SU-DHL-6 (cell line): ENCODE measurements at regions not wholly inside any gene's neighbourhood (a gene's known extent, or its start where the extent isn't known, plus 50 kb on each side); places are given as distances from the start of the nearest gene placed in this dataset.

Experiments used
- H2AFZ ChIP-seq: fragments of 200-600 bp; sonication (generic); 2 replicates; pipeline ENCODE4 v1.6.1; 2014; ENCODE audit warnings: low read depth, mild to moderate bottlenecking, moderate library complexity, mixed read lengths, antibody characterized with exemption, low read length; ENCODE audit not compliant: severe bottlenecking
- H3F3A ChIP-seq: fragments of 200-600 bp; shearing (Covaris generic); 2 replicates; pipeline ENCODE4 v1.6.0; 2016; ENCODE audit warnings: antibody characterized with exemption, mild to moderate bottlenecking; ENCODE audit not compliant: insufficient read depth
- H3K27ac ChIP-seq: fragments of 200-600 bp; sonication (generic); 2 replicates; pipeline ENCODE4 v1.5.1; 2016; ENCODE audit warnings: low read depth, mild to moderate bottlenecking, low read length, moderate library complexity, mixed read lengths
- H3K27me3 ChIP-seq: fragments of 200-600 bp; sonication (generic), shearing (Covaris generic); 2 replicates; pipeline ENCODE4 v1.6.0; 2014; ENCODE audit warnings: mild to moderate bottlenecking, low read length
- H3K36me3 ChIP-seq: fragments of 200-600 bp; sonication (generic); 2 replicates; pipeline ENCODE4 v1.6.1; 2014; ENCODE audit warnings: mild to moderate bottlenecking, low read length, mixed read lengths
- H3K4me2 ChIP-seq: fragments of 300-600, 200-600 bp; shearing (Covaris generic), sonication (generic); 2 replicates; pipeline ENCODE4 v1.6.0; 2014; ENCODE audit warnings: low read length, low read depth, mild to moderate bottlenecking; ENCODE audit not compliant: poor library complexity, severe bottlenecking
- H3K4me3 ChIP-seq: fragments of 200-600 bp; sonication (generic); 2 replicates; pipeline ENCODE4 v1.5.1; 2014; ENCODE audit warnings: antibody characterized with exemption, low read length, mild to moderate bottlenecking, mixed read lengths; ENCODE audit not compliant: insufficient read depth, poor library complexity, severe bottlenecking
- H3K79me2 ChIP-seq: fragments of 200-600 bp; sonication (generic); 2 replicates; pipeline ENCODE4 v1.6.1; 2014; ENCODE audit warnings: mild to moderate bottlenecking, low read length, moderate library complexity; ENCODE audit not compliant: insufficient read depth
- H3K9ac ChIP-seq: fragments of 200-600 bp; sonication (generic); 2 replicates; pipeline ENCODE4 v1.7.0; 2014; ENCODE audit warnings: mild to moderate bottlenecking, low read length
- H3K9me2 ChIP-seq: fragments of 200-600 bp; sonication (generic); replicated peaks from 2 replicates; pipeline ENCODE4 v1.6.1; 2014; ENCODE audit warnings: low read length; ENCODE audit not compliant: insufficient read depth
- H3K9me3 ChIP-seq: fragments of 200-600 bp; sonication (generic); 2 replicates; pipeline ENCODE4 v1.6.1; 2014; ENCODE audit warnings: low read length, mixed read lengths; ENCODE audit not compliant: insufficient read depth
- H4K20me1 ChIP-seq: fragments of 200-600 bp; sonication (generic); 2 replicates; pipeline ENCODE4 v1.6.1; 2014; ENCODE audit warnings: low read depth, mild to moderate bottlenecking, antibody characterized with exemption, low read length, moderate library complexity, mixed read lengths
- EZH2phosphoT487 ChIP-seq: fragments of 200-600 bp; sonication (generic), shearing (Covaris generic); conservative IDR thresholded peaks from 2 replicates; pipeline ENCODE4 v1.6.1; 2018; ENCODE audit warnings: mild to moderate bottlenecking, antibody characterized with exemption, low read length, moderate library complexity, mixed read lengths
- TF ChIP-seq, protein P1 (sequence below): fragments of 200-600 bp; sonication (generic); IDR thresholded peaks from one replicate; pipeline ENCODE4 v1.5.1; 2017; ENCODE audit warnings: antibody characterized with exemption, mild to moderate bottlenecking, low read length, moderate library complexity; ENCODE audit not compliant: insufficient read depth, poor library complexity, severe bottlenecking

DNA sequence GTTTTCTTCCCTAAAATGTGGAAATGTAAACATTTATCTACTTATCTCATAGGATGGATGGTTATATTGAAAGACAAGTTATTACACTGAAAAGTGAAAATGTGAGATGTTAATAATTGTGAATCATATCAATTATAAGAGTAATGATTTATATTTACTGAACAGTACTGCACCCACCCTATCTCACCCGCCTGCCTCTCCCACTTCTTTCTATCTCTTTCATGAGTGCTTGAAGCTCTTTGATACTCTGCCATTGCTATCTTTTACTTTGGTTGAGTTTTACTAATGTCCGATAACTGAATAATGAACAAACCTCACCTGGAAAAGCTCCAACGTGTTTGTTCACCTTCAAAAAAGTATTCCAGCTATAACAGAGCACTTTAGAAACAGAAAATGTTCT is 263.0 kb upstream of the UBASH3B start:
- H2AFZ ChIP-seq, result no peak overlapping the region
- H3K36me3 ChIP-seq, result no peaks in the 10 kb centered on the region
- no peak overlapping the region for H3K4me3 ChIP-seq

DNA sequence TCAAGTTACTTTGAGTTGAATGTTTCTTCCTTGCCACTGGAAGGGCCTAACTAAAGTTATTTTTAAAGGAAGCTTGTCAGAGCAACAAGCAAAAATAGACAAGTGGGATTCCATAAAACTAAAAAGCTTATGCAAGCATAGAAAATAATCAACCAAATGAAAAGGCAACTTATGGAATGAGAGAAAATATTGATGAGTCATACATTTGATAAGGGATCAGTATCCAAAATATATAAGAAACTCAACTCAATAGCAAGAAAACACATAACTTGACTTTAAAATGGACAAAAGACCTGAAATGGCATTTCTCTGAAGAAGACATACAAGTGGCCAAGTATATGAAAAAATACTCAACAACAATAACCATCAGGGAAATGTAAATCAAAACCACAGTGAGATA is 264.5 kb upstream of the UBASH3B start:
- no peak overlapping the region for H3K27ac ChIP-seq
- H3K79me2 ChIP-seq, result no peaks in the 10 kb centered on the region
- H3F3A ChIP-seq, result no peaks in the 10 kb centered on the region
- H3K9me3 ChIP-seq, result no peaks in the 10 kb centered on the region
- no peak overlapping the region for H3K4me2 ChIP-seq
- H3K36me3 ChIP-seq, result no peaks in the 10 kb centered on the region
- H4K20me1 ChIP-seq, result no peaks in the 10 kb centered on the region
- TF ChIP-seq, protein P1, sequence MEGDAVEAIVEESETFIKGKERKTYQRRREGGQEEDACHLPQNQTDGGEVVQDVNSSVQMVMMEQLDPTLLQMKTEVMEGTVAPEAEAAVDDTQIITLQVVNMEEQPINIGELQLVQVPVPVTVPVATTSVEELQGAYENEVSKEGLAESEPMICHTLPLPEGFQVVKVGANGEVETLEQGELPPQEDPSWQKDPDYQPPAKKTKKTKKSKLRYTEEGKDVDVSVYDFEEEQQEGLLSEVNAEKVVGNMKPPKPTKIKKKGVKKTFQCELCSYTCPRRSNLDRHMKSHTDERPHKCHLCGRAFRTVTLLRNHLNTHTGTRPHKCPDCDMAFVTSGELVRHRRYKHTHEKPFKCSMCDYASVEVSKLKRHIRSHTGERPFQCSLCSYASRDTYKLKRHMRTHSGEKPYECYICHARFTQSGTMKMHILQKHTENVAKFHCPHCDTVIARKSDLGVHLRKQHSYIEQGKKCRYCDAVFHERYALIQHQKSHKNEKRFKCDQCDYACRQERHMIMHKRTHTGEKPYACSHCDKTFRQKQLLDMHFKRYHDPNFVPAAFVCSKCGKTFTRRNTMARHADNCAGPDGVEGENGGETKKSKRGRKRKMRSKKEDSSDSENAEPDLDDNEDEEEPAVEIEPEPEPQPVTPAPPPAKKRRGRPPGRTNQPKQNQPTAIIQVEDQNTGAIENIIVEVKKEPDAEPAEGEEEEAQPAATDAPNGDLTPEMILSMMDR, result no peak
- no peak for TF ChIP-seq EZH2phosphoT487
- no peak overlapping the region for H3K9ac ChIP-seq
- no peaks in the 10 kb centered on the region for H3K27me3 ChIP-seq
- no peak overlapping the region for H3K4me3 ChIP-seq
- no peaks in the 10 kb centered on the region for H3K9me2 ChIP-seq
- no peak overlapping the region for H2AFZ ChIP-seq

More for the DNA sequence above, 263.0 kb upstream of the UBASH3B start:
- no peak overlapping the region for H3K9ac ChIP-seq
- no peaks in the 10 kb centered on the region for H3K27me3 ChIP-seq
- no peak overlapping the region for H3K4me2 ChIP-seq
- no peak overlapping the region for H3K27ac ChIP-seq
- H3K9me2 ChIP-seq, result no peaks in the 10 kb centered on the region
- TF ChIP-seq, protein P1, result no peak
- no peak for TF ChIP-seq EZH2phosphoT487
- no peaks in the 10 kb centered on the region for H3K9me3 ChIP-seq
- H4K20me1 ChIP-seq, result no peaks in the 10 kb centered on the region
- H3K79me2 ChIP-seq, result no peaks in the 10 kb centered on the region
- H3F3A ChIP-seq, result no peaks in the 10 kb centered on the region

DNA sequence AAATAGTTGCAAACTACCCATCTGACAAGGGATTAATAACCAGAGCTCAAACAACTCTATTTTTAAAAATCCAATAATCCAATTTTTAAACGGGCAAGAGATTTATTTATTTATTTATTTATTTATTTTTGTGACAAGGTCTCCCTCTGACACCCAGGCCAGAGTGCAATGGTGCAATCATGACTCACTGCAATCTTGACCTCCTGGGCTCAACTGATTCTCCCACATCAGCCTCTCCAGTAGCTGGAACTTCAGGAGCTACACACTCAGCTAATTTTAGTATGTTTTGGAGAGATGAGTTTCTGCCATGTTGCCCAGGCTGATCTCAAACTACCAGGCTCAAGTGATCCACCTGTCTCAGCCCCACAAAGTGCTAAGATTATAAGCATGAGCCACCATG is 267.2 kb upstream of the BLID start:
- no peaks in the 10 kb centered on the region for H3K36me3 ChIP-seq
- H3K9me2 ChIP-seq, result no peaks in the 10 kb centered on the region
- no peak overlapping the region for H3K9ac ChIP-seq

More for the DNA sequence above, 267.2 kb upstream of the BLID start:
- Histone ChIP-seq H3F3A (no peaks in the 10 kb centered on the region), H3K27me3 (no peaks in the 10 kb centered on the region), H2AFZ (no peak overlapping the region), H4K20me1 (no peaks in the 10 kb centered on the region), H3K4me3 (no peak overlapping the region), H3K9me3 (no peaks in the 10 kb centered on the region), H3K4me2 (no peak overlapping the region), H3K27ac (no peak overlapping the region), H3K79me2 (no peaks in the 10 kb centered on the region)
- TF ChIP-seq, protein P1, result no peak
